ENCODE measurements at regions not wholly inside any gene's neighbourhood (a gene's known extent, or its start where the extent isn't known, plus 50 kb on each side); places are given as distances from the start of the nearest gene placed in this dataset.

- in situ Hi-C loops (cut with MboI; ENCODE audit: low sequenced_read_pairs in 4 of 4) (no loop called here), intact Hi-C loops (cut with DNase I; ENCODE audit: low total_unique reads) (no loop called here)
- Histone ChIP-seq H3K9me3 (no peaks in the 10 kb centered on the region), H3K27ac (no peak overlapping the region), H3K4me3 (no peak overlapping the region), H3K27me3 (no peaks in the 10 kb centered on the region), H3K36me3 (no peaks in the 10 kb centered on the region), H3K4me1 (no peaks in the 10 kb centered on the region)
- ATAC-seq (no peak), DNase-seq (no peak)
- no peak for TF ChIP-seq CTCF (IDR thresholded peaks at IDR 0.05 in 4 of 5, conservative IDR thresholded peaks at IDR 0.05 in 1 of 5)
- TF ChIP-seq POLR2A (IDR thresholded peaks at IDR 0.05): no peak
Observed at GRCh38 chr22:27452922-27453321, 348.6 kb downstream of the MN1 start.

GRCh38 chr22:27453725-27454124 lies 347.8 kb downstream of the MN1 start:
- no peak overlapping the region for H3K27ac ChIP-seq
- H3K4me1 ChIP-seq: no peaks in the 10 kb centered on the region
- no peaks in the 10 kb centered on the region for H3K9me3 ChIP-seq
- DNase-seq (no peak), ATAC-seq (no peak)
- no peaks in the 10 kb centered on the region for H3K36me3 ChIP-seq
- intact Hi-C loops (cut with DNase I; ENCODE audit: low total_unique reads) (no loop called here), in situ Hi-C loops (cut with MboI; ENCODE audit: low sequenced_read_pairs in 4 of 4) (no loop called here)
- H3K27me3 ChIP-seq: no peaks in the 10 kb centered on the region
- no peak overlapping the region for H3K4me3 ChIP-seq
- TF ChIP-seq POLR2A (IDR thresholded peaks at IDR 0.05): no peak
- no peak for TF ChIP-seq CTCF (IDR thresholded peaks at IDR 0.05 in 4 of 5, conservative IDR thresholded peaks at IDR 0.05 in 1 of 5)

GRCh38 chr22:27454807-27455450 lies 346.6 kb downstream of the MN1 start:
- ATAC-seq: no peak
- in situ Hi-C loops (cut with MboI; ENCODE audit: low sequenced_read_pairs in 4 of 4): no loop called here
- no peaks in the 10 kb centered on the region for H3K36me3 ChIP-seq

GRCh38 chr22:27455526-27455925 lies 346.0 kb downstream of the MN1 start:
- TF ChIP-seq CTCF (IDR thresholded peaks at IDR 0.05 in 4 of 5, conservative IDR thresholded peaks at IDR 0.05 in 1 of 5) (no peak), POLR2A (IDR thresholded peaks at IDR 0.05) (no peak)
- peaks cover 0 to under 1% (median 0%) of the 10 kb centered on the region in 3 donors for H3K27me3 ChIP-seq
- H3K9me3 ChIP-seq: no peaks in the 10 kb centered on the region
- no peak overlapping the region for H3K27ac ChIP-seq
- DNase-seq (no peak), ATAC-seq (no peak)
- no peak overlapping the region for H3K4me3 ChIP-seq
- no peaks in the 10 kb centered on the region for H3K4me1 ChIP-seq
- intact Hi-C loops (cut with DNase I; ENCODE audit: low total_unique reads): no loop called here
- in situ Hi-C loops (cut with MboI; ENCODE audit: low sequenced_read_pairs in 4 of 4): no loop called here
- H3K36me3 ChIP-seq: no peaks in the 10 kb centered on the region

More at GRCh38 chr22:27454807-27455450, 346.6 kb downstream of the MN1 start:
- Histone ChIP-seq H3K27ac (no peak overlapping the region), H3K4me1 (no peaks in the 10 kb centered on the region), H3K9me3 (no peaks in the 10 kb centered on the region), H3K4me3 (no peak overlapping the region), H3K27me3 (no peaks in the 10 kb centered on the region)
- intact Hi-C loops (cut with DNase I; ENCODE audit: low total_unique reads): no loop called here
- TF ChIP-seq POLR2A (IDR thresholded peaks at IDR 0.05): no peak
- TF ChIP-seq CTCF (IDR thresholded peaks at IDR 0.05 in 4 of 5, conservative IDR thresholded peaks at IDR 0.05 in 1 of 5): no peak
- no peak for DNase-seq

All from gastrocnemius medialis (tissue), 4 donors.